ENCODE measurements at regions not wholly inside any gene's neighbourhood (a gene's known extent, or its start where the extent isn't known, plus 50 kb on each side); places are given as distances from the start of the nearest gene placed in this dataset.
"Not testable (repeated sequence)": the region's sequence is repeated elsewhere in the genome, so short reads cannot be mapped to it uniquely, and the experiment has no call there.

GRCh38 chr6:158907931-158908330 is 88.8 kb upstream of the EZR start:
- H3K9me3 ChIP-seq (ENCODE audit: control insufficient read depth, low read depth, low read length): peaks cover 14% of the 10 kb centered on the region
- H3K27ac ChIP-seq (ENCODE audit: low read length): no peak overlapping the region
- H3K36me3 ChIP-seq (ENCODE audit: control insufficient read depth, insufficient read depth, low read length): no peaks in the 10 kb centered on the region
- H3K4me1 ChIP-seq (ENCODE audit: control insufficient read depth, insufficient read depth, low read length): peaks cover 14% of the 10 kb centered on the region
- no peaks in the 10 kb centered on the region for H3K27me3 ChIP-seq (ENCODE audit: control insufficient read depth, insufficient read depth, low read length)
- no peak overlapping the region for H3K4me3 ChIP-seq (ENCODE audit: low read length)
- WGBS (ENCODE audit: insufficient coverage, low lambda C conversion rate): 85% methylated on average over 5 of the region's 10 CpGs
- no peak for DNase-seq

- no peak overlapping the region for H3K4me3 ChIP-seq (ENCODE audit: low read length)
- no peaks in the 10 kb centered on the region for H3K27me3 ChIP-seq (ENCODE audit: control insufficient read depth, insufficient read depth, low read length)
- H3K9me3 ChIP-seq (ENCODE audit: control insufficient read depth, low read depth, low read length): peaks cover 14% of the 10 kb centered on the region
- no peak for DNase-seq
- H3K4me1 ChIP-seq (ENCODE audit: control insufficient read depth, insufficient read depth, low read length): peaks cover 8% of the 10 kb centered on the region
- H3K36me3 ChIP-seq (ENCODE audit: control insufficient read depth, insufficient read depth, low read length): no peaks in the 10 kb centered on the region
- H3K27ac ChIP-seq (ENCODE audit: low read length): no peak overlapping the region
- 78% methylated on average over 1 of the region's 4 CpGs for WGBS (ENCODE audit: insufficient coverage, low lambda C conversion rate)
These were observed 87.8 kb upstream of the EZR start for GRCh38 chr6:158906926-158907325.

DNA sequence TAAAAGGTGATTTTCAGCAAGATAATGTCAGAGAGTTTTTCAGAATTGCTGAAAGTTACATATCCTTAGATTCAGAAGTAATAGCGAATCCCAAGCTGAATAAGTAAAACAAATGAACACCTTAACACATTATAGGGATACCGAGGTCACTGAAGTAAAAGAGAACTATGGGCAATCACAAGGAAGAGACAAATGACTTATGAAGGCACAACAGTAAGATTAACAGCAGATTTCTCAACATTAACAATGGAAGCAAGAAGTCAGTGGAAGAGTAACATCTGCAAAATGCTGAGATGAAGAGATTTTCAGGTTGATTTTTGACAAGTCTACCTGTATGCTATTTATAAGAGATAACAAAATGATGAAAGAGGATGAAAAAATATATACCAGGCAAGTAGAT is 86.1 kb upstream of the EZR start:
- no peak overlapping the region for H3K4me3 ChIP-seq (ENCODE audit: low read length)
- H3K9me3 ChIP-seq (ENCODE audit: control insufficient read depth, low read depth, low read length): peaks cover 14% of the 10 kb centered on the region
- H3K27ac ChIP-seq (ENCODE audit: low read length): no peak overlapping the region
- H3K4me1 ChIP-seq (ENCODE audit: control insufficient read depth, insufficient read depth, low read length): no peaks in the 10 kb centered on the region
- H3K36me3 ChIP-seq (ENCODE audit: control insufficient read depth, insufficient read depth, low read length): no peaks in the 10 kb centered on the region
- WGBS (ENCODE audit: insufficient coverage, low lambda C conversion rate): 90% methylated on average over 2 of the region's 2 CpGs
- no peak for DNase-seq
- no peaks in the 10 kb centered on the region for H3K27me3 ChIP-seq (ENCODE audit: control insufficient read depth, insufficient read depth, low read length)

GRCh38 chr6:158903801-158904200 is 84.6 kb upstream of the EZR start:
- no peak for DNase-seq
- H3K27ac ChIP-seq (ENCODE audit: low read length): no peak overlapping the region
- no peaks in the 10 kb centered on the region for H3K4me1 ChIP-seq (ENCODE audit: control insufficient read depth, insufficient read depth, low read length)
- WGBS (ENCODE audit: insufficient coverage, low lambda C conversion rate): no CpG with 5 or more reads among the region's 2 CpGs
- no peaks in the 10 kb centered on the region for H3K36me3 ChIP-seq (ENCODE audit: control insufficient read depth, insufficient read depth, low read length)
- no peak overlapping the region for H3K4me3 ChIP-seq (ENCODE audit: low read length)
- H3K27me3 ChIP-seq (ENCODE audit: control insufficient read depth, insufficient read depth, low read length): no peaks in the 10 kb centered on the region
- peaks cover 14% of the 10 kb centered on the region for H3K9me3 ChIP-seq (ENCODE audit: control insufficient read depth, low read depth, low read length)

- peaks cover 11% of the 10 kb centered on the region for H3K9me3 ChIP-seq (ENCODE audit: control insufficient read depth, low read depth, low read length)
- no peak overlapping the region for H3K27ac ChIP-seq (ENCODE audit: low read length)
- WGBS (ENCODE audit: insufficient coverage, low lambda C conversion rate): no CpG with 5 or more reads among the region's 4 CpGs
- H3K36me3 ChIP-seq (ENCODE audit: control insufficient read depth, insufficient read depth, low read length): no peaks in the 10 kb centered on the region
- DNase-seq: no peak
- no peaks in the 10 kb centered on the region for H3K27me3 ChIP-seq (ENCODE audit: control insufficient read depth, insufficient read depth, low read length)
- no peaks in the 10 kb centered on the region for H3K4me1 ChIP-seq (ENCODE audit: control insufficient read depth, insufficient read depth, low read length)
- no peak overlapping the region for H3K4me3 ChIP-seq (ENCODE audit: low read length)
These were observed 81.6 kb upstream of the EZR start for GRCh38 chr6:158900663-158901312.

DNA sequence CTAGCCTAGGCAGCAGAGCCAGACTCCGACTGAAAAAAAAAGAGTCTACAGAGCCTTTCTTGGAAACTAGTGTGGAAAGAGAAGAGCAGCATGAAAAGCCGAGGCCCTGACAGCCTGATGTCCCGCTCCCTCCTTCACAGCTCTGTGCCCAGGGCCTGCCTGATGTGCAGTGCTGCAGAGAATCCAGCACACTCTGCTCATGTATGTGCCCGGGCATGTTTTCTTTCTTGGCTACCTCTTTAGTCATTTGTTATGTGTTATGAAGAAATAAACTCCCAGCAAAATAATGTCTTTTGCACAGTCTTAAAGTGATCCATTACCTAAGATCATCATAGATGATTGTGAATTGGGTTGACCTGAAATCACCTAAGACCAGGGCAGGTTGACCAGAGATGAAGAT is 78.1 kb upstream of the EZR start:
- Histone ChIP-seq H3K27me3 (ENCODE audit: control insufficient read depth, insufficient read depth, low read length) (no peaks in the 10 kb centered on the region), H3K4me3 (ENCODE audit: low read length) (no peak overlapping the region), H3K4me1 (ENCODE audit: control insufficient read depth, insufficient read depth, low read length) (peaks cover 4% of the 10 kb centered on the region), H3K36me3 (ENCODE audit: control insufficient read depth, insufficient read depth, low read length) (no peaks in the 10 kb centered on the region), H3K27ac (ENCODE audit: low read length) (no peak overlapping the region), H3K9me3 (ENCODE audit: control insufficient read depth, low read depth, low read length) (no peaks in the 10 kb centered on the region)
- DNase-seq: no peak
- no CpG with 5 or more reads among the region's 4 CpGs for WGBS (ENCODE audit: insufficient coverage, low lambda C conversion rate)

GRCh38 chr6:158895661-158896060 is 76.5 kb upstream of the EZR start:
- Histone ChIP-seq H3K4me3 (ENCODE audit: low read length) (no peak overlapping the region), H3K9me3 (ENCODE audit: control insufficient read depth, low read depth, low read length) (no peaks in the 10 kb centered on the region), H3K27ac (ENCODE audit: low read length) (no peak overlapping the region), H3K4me1 (ENCODE audit: control insufficient read depth, insufficient read depth, low read length) (peaks cover 4% of the 10 kb centered on the region), H3K36me3 (ENCODE audit: control insufficient read depth, insufficient read depth, low read length) (no peaks in the 10 kb centered on the region), H3K27me3 (ENCODE audit: control insufficient read depth, insufficient read depth, low read length) (no peaks in the 10 kb centered on the region)
- no CpG with 5 or more reads among the region's 5 CpGs for WGBS (ENCODE audit: insufficient coverage, low lambda C conversion rate)
- no peak for DNase-seq

DNA sequence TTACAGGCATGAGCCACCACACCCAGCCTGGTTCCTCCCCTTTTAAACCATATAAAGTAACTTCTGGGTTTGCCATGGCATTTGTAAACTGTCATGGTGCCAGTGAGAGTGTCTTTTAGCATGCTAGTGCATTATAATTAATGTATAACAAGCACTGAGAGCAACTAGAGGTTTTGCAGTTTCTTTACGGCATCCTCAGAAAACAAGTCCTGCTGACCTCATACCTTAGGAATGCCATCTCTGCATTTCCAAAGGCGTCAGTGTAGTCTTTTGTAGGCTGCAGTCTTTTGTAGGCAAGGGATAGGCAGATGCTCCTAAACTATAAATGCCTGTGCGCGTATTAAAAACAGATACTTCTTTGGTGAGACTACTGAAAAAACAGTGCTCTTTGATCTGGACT is 75.0 kb upstream of the EZR start:
- H3K9me3 ChIP-seq (ENCODE audit: control insufficient read depth, low read depth, low read length): no peaks in the 10 kb centered on the region
- peak overlapping the region; percentile 43 for H3K27ac ChIP-seq (ENCODE audit: low read length)

GRCh38 chr6:158892266-158892665 is 73.1 kb upstream of the EZR start:
- Histone ChIP-seq H3K4me3 (ENCODE audit: low read length) (no peak overlapping the region), H3K36me3 (ENCODE audit: control insufficient read depth, insufficient read depth, low read length) (no peaks in the 10 kb centered on the region), H3K27me3 (ENCODE audit: control insufficient read depth, insufficient read depth, low read length) (no peaks in the 10 kb centered on the region), H3K27ac (ENCODE audit: low read length) (no peak overlapping the region), H3K4me1 (ENCODE audit: control insufficient read depth, insufficient read depth, low read length) (peaks cover 4% of the 10 kb centered on the region), H3K9me3 (ENCODE audit: control insufficient read depth, low read depth, low read length) (no peaks in the 10 kb centered on the region)
- no peak for DNase-seq
- 100% methylated on average over 1 of the region's 3 CpGs for WGBS (ENCODE audit: insufficient coverage, low lambda C conversion rate)

More for the DNA sequence above, 75.0 kb upstream of the EZR start:
- WGBS (ENCODE audit: insufficient coverage, low lambda C conversion rate): no CpG with 5 or more reads among the region's 4 CpGs
- Histone ChIP-seq H3K27me3 (ENCODE audit: control insufficient read depth, insufficient read depth, low read length) (no peaks in the 10 kb centered on the region), H3K4me3 (ENCODE audit: low read length) (no peak overlapping the region), H3K36me3 (ENCODE audit: control insufficient read depth, insufficient read depth, low read length) (no peaks in the 10 kb centered on the region), H3K4me1 (ENCODE audit: control insufficient read depth, insufficient read depth, low read length) (peaks cover 4% of the 10 kb centered on the region)
- peak; percentile 56 to 71 for DNase-seq

DNA sequence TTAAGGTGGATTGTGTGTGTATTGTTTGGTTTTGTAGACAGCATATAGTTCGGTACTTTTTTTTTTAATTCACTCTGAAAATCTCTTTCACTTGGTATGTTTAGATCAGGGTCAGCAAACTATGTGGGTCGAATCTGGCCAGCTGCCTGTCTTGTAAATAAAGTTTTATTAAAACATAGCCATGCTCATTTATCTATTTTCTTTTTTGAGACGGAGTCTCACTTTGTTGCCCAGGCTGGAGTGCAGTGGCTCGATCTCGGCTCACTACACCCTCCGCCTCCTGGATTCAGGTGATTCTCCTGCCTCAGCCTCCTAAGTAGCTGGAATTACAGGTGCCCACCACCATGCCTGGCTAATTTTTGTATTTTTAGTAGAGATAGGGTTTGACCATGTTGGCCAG is 72.4 kb upstream of the EZR start:
- H3K4me3 ChIP-seq (ENCODE audit: low read length); H3K36me3 ChIP-seq (ENCODE audit: control insufficient read depth, insufficient read depth, low read length); H3K4me1 ChIP-seq (ENCODE audit: control insufficient read depth, insufficient read depth, low read length); H3K9me3 ChIP-seq (ENCODE audit: control insufficient read depth, low read depth, low read length); DNase-seq; H3K27me3 ChIP-seq (ENCODE audit: control insufficient read depth, insufficient read depth, low read length); H3K27ac ChIP-seq (ENCODE audit: low read length): not testable (repeated sequence)
- WGBS (ENCODE audit: insufficient coverage, low lambda C conversion rate): 100% methylated on average over 3 of the region's 6 CpGs

DNA sequence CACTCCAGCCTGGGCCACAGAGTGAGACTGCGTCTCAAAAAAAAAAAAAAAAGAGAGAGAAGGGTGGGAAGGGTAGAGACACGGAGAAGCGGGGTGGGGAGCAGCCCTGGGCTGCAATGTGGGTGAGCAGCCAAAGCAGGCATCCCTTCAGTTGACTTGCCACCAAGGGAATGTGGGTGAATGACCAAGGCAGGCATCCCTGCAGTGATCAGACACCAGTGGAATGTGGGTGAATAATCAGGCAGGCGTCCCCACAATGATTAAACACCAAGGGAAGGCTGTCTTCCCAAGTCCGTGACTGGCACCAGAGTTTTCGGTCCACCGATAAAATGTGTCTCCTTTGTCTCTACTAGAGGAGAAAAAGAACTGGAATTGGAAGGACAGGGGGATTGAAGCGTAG is 69.0 kb upstream of the EZR start:
- not testable (repeated sequence) for DNase-seq; H3K27me3 ChIP-seq (ENCODE audit: control insufficient read depth, insufficient read depth, low read length); H3K36me3 ChIP-seq (ENCODE audit: control insufficient read depth, insufficient read depth, low read length); H3K4me1 ChIP-seq (ENCODE audit: control insufficient read depth, insufficient read depth, low read length); H3K9me3 ChIP-seq (ENCODE audit: control insufficient read depth, low read depth, low read length); H3K4me3 ChIP-seq (ENCODE audit: low read length); H3K27ac ChIP-seq (ENCODE audit: low read length)
- 100% methylated on average over 3 of the region's 8 CpGs for WGBS (ENCODE audit: insufficient coverage, low lambda C conversion rate)

Measured in large intestine (tissue), 3 donors.